ENCODE measurements at regions not wholly inside any gene's neighbourhood (a gene's known extent, or its start where the extent isn't known, plus 50 kb on each side); places are given as distances from the start of the nearest gene placed in this dataset.

DNA sequence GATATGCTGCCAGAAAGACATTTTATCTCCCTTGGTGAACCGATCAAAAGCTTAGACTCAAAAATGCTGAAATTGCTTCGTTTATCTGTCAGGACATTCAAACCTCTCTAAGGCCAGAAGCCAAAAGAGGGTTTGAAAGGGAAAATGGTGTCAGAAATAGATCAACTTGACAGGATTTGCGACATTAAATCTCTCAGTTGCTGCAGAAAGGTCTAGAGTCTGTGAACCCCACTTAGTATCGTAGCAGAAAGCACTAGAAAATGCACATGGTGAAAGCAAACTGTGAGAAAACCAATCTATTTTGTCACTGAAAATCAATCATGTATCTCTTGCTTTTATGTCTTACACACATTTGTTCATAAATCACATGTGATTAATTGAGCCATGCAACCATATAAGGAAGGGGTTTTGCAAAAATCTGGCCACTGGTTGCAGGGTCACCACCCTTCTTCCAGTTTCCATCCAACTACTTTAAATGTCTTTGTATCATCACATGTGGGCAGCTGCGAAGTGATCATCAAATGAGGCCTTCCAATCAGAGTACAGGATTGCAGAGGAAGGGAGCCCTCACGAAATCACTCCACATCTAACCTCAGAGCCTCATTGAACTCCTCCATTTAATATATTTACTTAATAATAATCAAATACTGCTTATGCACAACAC, 347.2 kb upstream of the ANXA10 start:
- H3K27me3 ChIP-seq = no peaks in the 10 kb centered on the region
- no peak for DNase-seq
- no peak overlapping the region for H3K4me3 ChIP-seq
- no peaks in the 10 kb centered on the region for H3K9me3 ChIP-seq
- WGBS, 2 donors (ENCODE audit: low coverage in 1 of 2) = 67 to 68% methylated on average over 4 to 6 of the region's 6 CpGs
- no peaks in the 10 kb centered on the region for H3K36me3 ChIP-seq
- intact Hi-C loops (cut with DNase I; ENCODE audit: low total_unique reads) = no loop called here
- no peaks in the 10 kb centered on the region for H3K4me1 ChIP-seq
- in situ Hi-C loops (cut with MboI; ENCODE audit: low pct_ligation_motif_present in 1 of 4, low pct_unique_long_range_greater_than_20kb in 1 of 4, low sequenced_read_pairs in 3 of 4) = no loop called here
- no peak for TF ChIP-seq POLR2AphosphoS5 (IDR thresholded peaks at IDR 0.05)
- no peak for TF ChIP-seq EP300 (IDR thresholded peaks at IDR 0.05; ENCODE audit: low read depth)
- TF ChIP-seq, protein P1, sequence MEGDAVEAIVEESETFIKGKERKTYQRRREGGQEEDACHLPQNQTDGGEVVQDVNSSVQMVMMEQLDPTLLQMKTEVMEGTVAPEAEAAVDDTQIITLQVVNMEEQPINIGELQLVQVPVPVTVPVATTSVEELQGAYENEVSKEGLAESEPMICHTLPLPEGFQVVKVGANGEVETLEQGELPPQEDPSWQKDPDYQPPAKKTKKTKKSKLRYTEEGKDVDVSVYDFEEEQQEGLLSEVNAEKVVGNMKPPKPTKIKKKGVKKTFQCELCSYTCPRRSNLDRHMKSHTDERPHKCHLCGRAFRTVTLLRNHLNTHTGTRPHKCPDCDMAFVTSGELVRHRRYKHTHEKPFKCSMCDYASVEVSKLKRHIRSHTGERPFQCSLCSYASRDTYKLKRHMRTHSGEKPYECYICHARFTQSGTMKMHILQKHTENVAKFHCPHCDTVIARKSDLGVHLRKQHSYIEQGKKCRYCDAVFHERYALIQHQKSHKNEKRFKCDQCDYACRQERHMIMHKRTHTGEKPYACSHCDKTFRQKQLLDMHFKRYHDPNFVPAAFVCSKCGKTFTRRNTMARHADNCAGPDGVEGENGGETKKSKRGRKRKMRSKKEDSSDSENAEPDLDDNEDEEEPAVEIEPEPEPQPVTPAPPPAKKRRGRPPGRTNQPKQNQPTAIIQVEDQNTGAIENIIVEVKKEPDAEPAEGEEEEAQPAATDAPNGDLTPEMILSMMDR (IDR thresholded peaks at IDR 0.05) = no peak
- no peak for TF ChIP-seq POLR2A (IDR thresholded peaks at IDR 0.05)
- no peak overlapping the region for H3K27ac ChIP-seq

DNA sequence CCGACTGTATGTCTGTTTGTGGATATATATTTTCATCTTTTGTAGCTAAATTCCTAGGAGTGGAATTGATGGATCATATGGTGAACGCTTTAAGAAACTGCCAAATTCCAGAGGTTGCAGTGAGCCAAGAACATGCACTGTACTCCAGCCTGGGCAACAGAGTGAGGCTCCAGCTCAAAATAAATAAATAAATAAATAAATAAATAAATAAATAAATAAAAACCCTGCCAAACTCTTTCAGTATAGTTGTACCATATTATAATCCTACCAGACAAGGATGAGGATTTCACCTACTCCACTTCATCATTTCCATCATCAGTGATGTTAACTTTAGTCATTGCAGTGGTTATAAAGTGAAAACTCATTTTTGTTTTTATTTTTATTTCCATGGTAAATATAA, 325.1 kb upstream of the ANXA10 start:
- H3K36me3 ChIP-seq = no peaks in the 10 kb centered on the region
- DNase-seq = no peak
- intact Hi-C loops (cut with DNase I; ENCODE audit: low total_unique reads) = no loop called here
- 79 to 89% methylated on average over 2 of the region's 2 CpGs for WGBS, 2 donors (ENCODE audit: low coverage in 1 of 2)
- H3K27ac ChIP-seq = no peak overlapping the region
- TF ChIP-seq POLR2AphosphoS5 (IDR thresholded peaks at IDR 0.05) = no peak
- TF ChIP-seq, protein P1 (IDR thresholded peaks at IDR 0.05) = no peak
- TF ChIP-seq POLR2A (IDR thresholded peaks at IDR 0.05) = no peak
- no peak for TF ChIP-seq EP300 (IDR thresholded peaks at IDR 0.05; ENCODE audit: low read depth)
- H3K4me1 ChIP-seq = no peaks in the 10 kb centered on the region
- no peaks in the 10 kb centered on the region for H3K27me3 ChIP-seq
- no peaks in the 10 kb centered on the region for H3K9me3 ChIP-seq
- H3K4me3 ChIP-seq = no peak overlapping the region
- in situ Hi-C loops (cut with MboI; ENCODE audit: low pct_ligation_motif_present in 1 of 4, low pct_unique_long_range_greater_than_20kb in 1 of 4, low sequenced_read_pairs in 3 of 4) = no loop called here

DNA sequence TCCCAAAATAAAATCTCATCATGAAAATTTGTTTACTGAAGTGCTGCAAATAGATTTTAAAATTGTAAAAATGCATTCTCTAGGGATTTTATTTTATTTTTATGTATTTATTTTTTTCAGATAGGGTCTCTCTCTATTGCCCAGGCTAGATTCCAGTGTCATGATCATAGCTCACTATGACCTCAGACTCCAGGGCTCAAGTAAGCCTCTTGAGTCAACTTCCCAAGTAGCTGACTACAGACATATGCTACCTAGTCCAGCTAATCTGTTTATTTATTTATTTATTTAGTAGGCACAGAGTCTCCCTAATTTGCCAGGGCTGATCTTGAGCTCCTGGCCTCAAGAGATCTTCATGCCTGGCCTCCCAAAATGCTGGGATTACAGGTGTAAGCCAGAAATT, 317.7 kb upstream of the ANXA10 start:
- Histone ChIP-seq H3K4me3 (no peak overlapping the region), H3K9me3 (no peaks in the 10 kb centered on the region), H3K27ac (no peak overlapping the region), H3K27me3 (no peaks in the 10 kb centered on the region), H3K36me3 (no peaks in the 10 kb centered on the region), H3K4me1 (no peaks in the 10 kb centered on the region)
- no peak for DNase-seq
- intact Hi-C loops (cut with DNase I; ENCODE audit: low total_unique reads) = no loop called here
- in situ Hi-C loops (cut with MboI; ENCODE audit: low pct_ligation_motif_present in 1 of 4, low pct_unique_long_range_greater_than_20kb in 1 of 4, low sequenced_read_pairs in 3 of 4) = no loop called here
- TF ChIP-seq EP300 (IDR thresholded peaks at IDR 0.05; ENCODE audit: low read depth) (no peak), POLR2AphosphoS5 (IDR thresholded peaks at IDR 0.05) (no peak), POLR2A (IDR thresholded peaks at IDR 0.05) (no peak)
- TF ChIP-seq, protein P1 (IDR thresholded peaks at IDR 0.05) = no peak

DNA sequence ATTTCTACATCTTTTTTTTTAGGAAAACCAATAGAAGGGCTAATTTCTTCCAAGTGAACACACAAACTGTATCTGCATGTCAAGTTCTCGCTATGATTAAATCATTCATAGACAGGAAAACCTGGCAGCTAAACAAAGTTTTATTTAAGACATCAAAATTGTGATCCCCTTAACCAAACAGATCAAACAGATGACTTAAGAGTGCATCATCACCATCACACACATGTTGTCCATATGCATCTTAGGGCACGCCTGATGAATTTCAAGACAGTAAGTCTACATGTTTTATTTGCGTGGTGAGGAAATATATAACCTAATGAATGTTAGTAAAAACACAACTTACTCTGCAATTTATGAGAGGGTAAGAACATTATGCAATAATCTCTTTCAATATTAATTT, 317.0 kb upstream of the ANXA10 start:
- intact Hi-C loops (cut with DNase I; ENCODE audit: low total_unique reads) (no loop called here), in situ Hi-C loops (cut with MboI; ENCODE audit: low pct_ligation_motif_present in 1 of 4, low pct_unique_long_range_greater_than_20kb in 1 of 4, low sequenced_read_pairs in 3 of 4) (no loop called here)

More for the DNA sequence above, 317.0 kb upstream of the ANXA10 start:
- no peaks in the 10 kb centered on the region for H3K36me3 ChIP-seq
- TF ChIP-seq EP300 (IDR thresholded peaks at IDR 0.05; ENCODE audit: low read depth) (no peak), POLR2AphosphoS5 (IDR thresholded peaks at IDR 0.05) (no peak), POLR2A (IDR thresholded peaks at IDR 0.05) (no peak)
- TF ChIP-seq, protein P1 (IDR thresholded peaks at IDR 0.05) = no peak
- no peak for DNase-seq
- WGBS, 2 donors (ENCODE audit: low coverage in 1 of 2) = 84% methylated on average over 3 of the region's 3 CpGs
- H3K27ac ChIP-seq = no peak overlapping the region
- no peaks in the 10 kb centered on the region for H3K9me3 ChIP-seq
- no peak overlapping the region for H3K4me3 ChIP-seq
- no peaks in the 10 kb centered on the region for H3K27me3 ChIP-seq
- H3K4me1 ChIP-seq = no peaks in the 10 kb centered on the region

Measured in transverse colon (tissue), 4 donors.